Esophagus muscularis mucosa (tissue), 3 donors: ENCODE measurements at regions not wholly inside any gene's neighbourhood (a gene's known extent, or its start where the extent isn't known, plus 50 kb on each side); places are given as distances from the start of the nearest gene placed in this dataset.

ENCODE experiments used
- CTCF ChIP-seq, 3 experiments: fragments of 200-600 bp in 2 of 3; fragments of 450-650 bp in 1 of 3; sonication (generic) in 2 of 3; IDR thresholded peaks; one replicate each; pipeline ENCODE4 v1.5.1; 2017 to 2019; ENCODE audit warnings: antibody characterized with exemption in 3 of 3, mild to moderate bottlenecking in 2 of 3, moderate library complexity in 1 of 3
- EP300 ChIP-seq: sonication (generic); formaldehyde crosslinking; IDR thresholded peaks from one replicate; pipeline ENCODE4 v1.6.1; 2017; ENCODE audit warnings: antibody characterized with exemption

- TF ChIP-seq CTCF (IDR thresholded peaks at IDR 0.05) (no peak), EP300 (no peak)
Measured at GRCh38 chr2:17122887-17123501, 395.2 kb downstream of the RAD51AP2 start.
